HEK293T (cell line): ENCODE measurements at regions not wholly inside any gene's neighbourhood (a gene's known extent, or its start where the extent isn't known, plus 50 kb on each side); places are given as distances from the start of the nearest gene placed in this dataset.

Source experiments
- ARNT ChIP-seq: fragments of 450-650 bp; IDR thresholded peaks from 2 replicates; pipeline ENCODE4 v1.6.1; 2017; ENCODE audit warnings: mild to moderate bottlenecking
- BHLHE40 ChIP-seq: fragments of 450-650 bp; IDR thresholded peaks from 2 replicates; pipeline ENCODE4 v1.6.1; 2016; ENCODE audit warnings: mild to moderate bottlenecking, moderate library complexity, borderline replicate concordance
- ELF4 ChIP-seq: fragments of 450-650 bp; IDR thresholded peaks from 2 replicates; pipeline ENCODE4 v1.6.1; 2017; ENCODE audit warnings: antibody characterized with exemption
- FOXA1 ChIP-seq: fragments of 450-650 bp; IDR thresholded peaks from 2 replicates; pipeline ENCODE4 v1.6.1; 2016; ENCODE audit warnings: mild to moderate bottlenecking
- FOXK2 ChIP-seq: fragments of 450-650 bp; IDR thresholded peaks from 2 replicates; pipeline ENCODE4 v1.6.1; 2016; ENCODE audit warnings: mild to moderate bottlenecking
- FOXM1 ChIP-seq: fragments of 450-650 bp; IDR thresholded peaks from 2 replicates; pipeline ENCODE4 v1.6.1; 2017; ENCODE audit warnings: mild to moderate bottlenecking, borderline replicate concordance
- HDGF ChIP-seq: fragments of 450-650 bp; IDR thresholded peaks from 2 replicates; pipeline ENCODE4 v1.6.1; 2017; ENCODE audit warnings: antibody characterized with exemption, borderline replicate concordance
- L3MBTL2 ChIP-seq: fragments of 450-650 bp; conservative IDR thresholded peaks from 2 replicates; pipeline ENCODE4 v1.6.1; 2016; ENCODE audit warnings: mild to moderate bottlenecking
- SP1 ChIP-seq: fragments of 450-650 bp; IDR thresholded peaks from 2 replicates; pipeline ENCODE4 v1.6.1; 2017
- SUZ12 ChIP-seq: fragments of 450-650 bp; IDR thresholded peaks from 2 replicates; pipeline ENCODE4 v1.6.1; 2016; ENCODE audit warnings: mild to moderate bottlenecking

DNA sequence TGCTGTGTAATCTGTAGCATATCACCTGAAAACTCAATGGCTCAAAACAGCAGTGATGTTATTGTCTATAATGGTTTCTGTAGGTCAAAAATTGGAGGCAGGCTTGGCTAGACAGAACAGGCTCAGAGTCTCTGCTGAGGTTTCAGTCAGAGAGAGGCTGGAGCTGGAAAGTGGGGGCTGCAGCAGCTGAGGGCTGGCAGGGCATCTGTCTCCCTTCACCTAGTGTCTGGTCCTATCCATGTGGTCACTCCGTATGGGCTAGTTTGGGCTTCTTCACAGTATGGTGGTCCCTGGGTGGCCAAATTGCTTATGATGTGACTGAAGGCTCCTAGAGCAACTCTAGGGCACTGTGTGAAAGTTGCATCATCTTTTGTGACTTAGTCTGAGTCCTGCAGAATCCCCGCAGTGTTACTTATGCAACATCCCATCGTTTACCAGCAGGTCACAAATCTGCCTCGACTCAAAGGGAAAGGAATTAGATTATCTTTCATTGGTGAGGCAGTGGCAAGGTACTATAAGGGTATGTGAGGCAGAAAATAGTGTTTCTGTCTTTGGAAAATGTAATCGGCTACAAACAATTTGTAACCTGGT, 497.0 kb downstream of the EPHA7 start:
- TF ChIP-seq SP1 (no peak), FOXK2 (no peak), ELF4 (no peak), FOXA1 (no peak), FOXM1 (no peak), HDGF (no peak), BHLHE40 (no peak), ARNT (no peak), L3MBTL2 (no peak), SUZ12 (no peak)
